GM21447 (cell line): ENCODE measurements at regions not wholly inside any gene's neighbourhood (a gene's known extent, or its start where the extent isn't known, plus 50 kb on each side); places are given as distances from the start of the nearest gene placed in this dataset.
A peak's percentile ranks its signal among the peaks of the same experiment; 100 is the strongest.

ENCODE experiments used
- ATAC-seq: cut with Tn5 transposase; IDR thresholded peaks from one replicate; pipeline ENCODE4 v1.9.1; 2021; ENCODE audit not compliant: unreplicated experiment

- no peak for ATAC-seq
Measured at GRCh38 chr13:108156749-108157148, 58.6 kb downstream of the LIG4 start.

- ATAC-seq, result peak; percentile 56
Measured at GRCh38 chr13:108155185-108156106, 59.9 kb downstream of the LIG4 start.

- ATAC-seq, result no peak
Measured at GRCh38 chr13:108154421-108154858, 60.9 kb downstream of the LIG4 start.

- no peak for ATAC-seq
Measured at GRCh38 chr13:108146642-108147041, 68.7 kb downstream of the LIG4 start.

GRCh38 chr13:108142702-108143436, 72.5 kb downstream of the LIG4 start:
- ATAC-seq, result no peak

GRCh38 chr13:108137176-108137575, 78.2 kb downstream of the LIG4 start:
- no peak for ATAC-seq

GRCh38 chr13:108127406-108127805, 87.9 kb downstream of the LIG4 start:
- no peak for ATAC-seq

- ATAC-seq, result no peak
Measured at GRCh38 chr13:108126056-108126455, 89.3 kb downstream of the LIG4 start.

GRCh38 chr13:108121406-108121805, 93.9 kb downstream of the LIG4 start:
- no peak for ATAC-seq

GRCh38 chr13:108120856-108121255, 94.5 kb downstream of the LIG4 start:
- no peak for ATAC-seq

- ATAC-seq, result no peak
Measured at GRCh38 chr13:108120302-108120701, 95.0 kb downstream of the LIG4 start.

- no peak for ATAC-seq
Measured at GRCh38 chr13:108115738-108116137, 99.6 kb downstream of the LIG4 start.

GRCh38 chr13:108113407-108113806, 101.9 kb downstream of the LIG4 start:
- no peak for ATAC-seq

GRCh38 chr13:108104736-108105135, 110.6 kb downstream of the LIG4 start:
- no peak for ATAC-seq

- ATAC-seq, result no peak
Measured at GRCh38 chr13:108102771-108103170, 112.6 kb downstream of the LIG4 start.

- ATAC-seq, result no peak
Measured at GRCh38 chr13:108096301-108096915, 118.9 kb downstream of the LIG4 start.

- no peak for ATAC-seq
Measured at GRCh38 chr13:108095036-108095435, 120.3 kb downstream of the LIG4 start.

- no peak for ATAC-seq
Measured at GRCh38 chr13:108093616-108094015, 121.7 kb downstream of the LIG4 start.

GRCh38 chr13:108087810-108088209, 127.5 kb downstream of the LIG4 start:
- no peak for ATAC-seq

- ATAC-seq, result no peak
Measured at GRCh38 chr13:108086678-108087077, 128.7 kb downstream of the LIG4 start.

GRCh38 chr13:108084840-108085239, 130.5 kb downstream of the LIG4 start:
- ATAC-seq, result no peak

GRCh38 chr13:108083056-108083455, 132.3 kb downstream of the LIG4 start:
- no peak for ATAC-seq
